Limb (tissue), 2 donors: ENCODE measurements at regions not wholly inside any gene's neighbourhood (a gene's known extent, or its start where the extent isn't known, plus 50 kb on each side); places are given as distances from the start of the nearest gene placed in this dataset.

Source experiments
- DNase-seq, 2 donors: peaks; one replicate each; pipeline ENCODE4 v3.0.0-alpha.2; 2016; ENCODE audit errors: extremely low spot score in 2 of 2

DNA sequence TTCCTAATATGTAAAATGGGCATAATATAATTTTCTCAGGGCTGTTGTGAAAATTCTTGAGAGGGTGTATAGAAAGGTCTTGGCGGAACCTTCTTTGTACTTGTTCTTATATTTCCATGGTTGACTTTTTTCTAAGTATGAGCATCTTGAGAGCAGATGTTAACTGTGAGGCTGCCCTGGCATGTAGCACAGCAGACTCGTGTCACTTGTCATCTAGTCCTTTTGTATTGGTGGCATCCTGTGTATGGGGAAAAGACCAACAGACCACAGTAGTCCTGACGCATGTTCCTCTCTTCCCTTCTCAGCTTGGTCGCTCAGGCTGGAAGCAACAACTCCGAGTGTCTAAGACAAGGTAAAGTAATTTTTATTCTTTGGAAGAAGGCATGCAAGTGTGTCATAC, 153.8 kb upstream of the ZBED5 start:
- DNase-seq = no peak

DNA sequence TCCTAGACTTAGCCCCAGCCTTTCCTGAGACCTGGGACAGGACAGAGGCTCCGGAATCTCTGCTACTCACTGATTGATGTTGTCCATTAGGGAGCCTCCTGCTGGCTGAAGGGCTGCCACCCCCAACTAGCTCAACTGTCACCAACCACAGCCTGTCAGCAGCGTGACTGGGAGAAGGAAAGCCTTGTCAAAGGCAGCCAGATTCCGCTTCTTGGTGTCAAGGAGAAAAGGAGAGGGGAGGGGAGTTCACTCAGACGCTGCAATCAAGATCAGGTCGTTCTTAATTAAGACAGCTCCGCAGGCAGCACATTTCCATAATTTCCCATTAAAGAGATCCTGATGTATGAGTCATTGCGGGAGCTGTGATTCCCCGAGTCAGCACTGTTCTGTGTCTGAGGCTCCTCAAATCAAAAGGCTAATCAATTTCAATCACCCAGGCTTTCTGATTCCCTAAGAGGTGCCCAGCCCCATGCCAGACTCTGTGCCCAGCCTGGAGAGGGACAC, 152.8 kb upstream of the ZBED5 start:
- peak in 1 of 2 donors; percentile 42 for DNase-seq

GRCh38 chr11:11009179-11009578, 151.3 kb upstream of the ZBED5 start:
- no peak for DNase-seq

DNA sequence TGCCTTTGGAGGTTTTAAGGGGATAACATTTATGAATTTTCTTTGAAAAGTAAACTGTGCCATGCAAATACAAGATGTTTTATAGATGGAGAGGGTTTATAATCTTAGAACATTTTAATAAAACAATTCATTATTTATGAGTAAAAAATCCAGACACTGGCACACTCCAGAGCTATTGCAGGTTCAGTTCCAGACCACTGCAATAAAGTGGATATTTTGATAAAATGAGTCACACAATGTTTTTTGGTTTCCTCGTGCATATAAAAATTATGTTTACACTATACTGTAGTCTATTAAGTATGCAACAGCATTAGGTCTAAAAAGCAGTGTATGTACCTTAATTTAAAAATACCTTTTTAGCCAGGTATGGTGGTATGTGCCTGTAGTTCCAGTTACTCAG, 146.2 kb upstream of the ZBED5 start:
- DNase-seq = no peak

DNA sequence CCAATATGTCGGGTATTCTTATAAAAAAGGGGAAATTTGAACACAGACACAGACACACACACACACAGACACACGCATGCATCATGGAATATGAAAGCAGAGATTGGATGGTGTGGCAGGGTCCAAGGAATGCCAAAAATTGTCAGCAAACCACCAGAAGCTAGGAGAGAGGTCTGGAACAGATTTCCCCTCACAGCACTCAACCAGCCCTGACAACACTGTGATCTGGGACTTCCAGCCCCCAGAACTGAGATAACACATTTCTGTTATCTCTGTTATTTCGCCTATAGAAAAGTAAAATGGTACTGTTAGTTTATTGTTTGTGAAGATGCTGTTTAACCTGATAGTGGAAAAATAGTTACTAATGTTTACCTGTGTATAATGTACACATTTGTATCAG, 145.4 kb upstream of the ZBED5 start:
- DNase-seq = no peak

GRCh38 chr11:11000579-11001283, 142.9 kb upstream of the ZBED5 start:
- DNase-seq = no peak

DNA sequence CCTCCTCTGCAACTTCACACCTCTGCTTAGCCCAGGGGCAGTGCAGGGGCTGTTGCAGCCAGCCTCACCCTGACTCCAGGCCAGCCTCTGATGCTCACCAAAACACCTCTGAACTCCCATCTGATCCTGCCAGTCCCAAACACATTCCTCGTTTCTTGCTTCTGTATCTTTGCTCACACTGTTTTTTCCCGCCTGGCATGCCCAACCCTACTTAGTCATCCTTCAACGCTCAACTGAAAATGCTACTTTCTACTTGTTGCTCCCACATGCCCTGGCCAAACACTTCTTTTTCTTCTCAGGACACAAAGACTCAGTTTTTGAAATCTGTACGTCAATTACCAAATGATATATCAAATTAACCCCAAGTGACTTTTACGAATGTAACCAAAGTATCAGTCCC, 140.8 kb upstream of the ZBED5 start:
- no peak for DNase-seq

GRCh38 chr11:10996678-10997077, 138.8 kb upstream of the ZBED5 start:
- DNase-seq = no peak

GRCh38 chr11:10993640-10994039, 135.8 kb upstream of the ZBED5 start:
- no peak for DNase-seq

GRCh38 chr11:10993186-10993585, 135.3 kb upstream of the ZBED5 start:
- no peak for DNase-seq

GRCh38 chr11:10991393-10991792, 133.5 kb upstream of the ZBED5 start:
- DNase-seq = no peak

DNA sequence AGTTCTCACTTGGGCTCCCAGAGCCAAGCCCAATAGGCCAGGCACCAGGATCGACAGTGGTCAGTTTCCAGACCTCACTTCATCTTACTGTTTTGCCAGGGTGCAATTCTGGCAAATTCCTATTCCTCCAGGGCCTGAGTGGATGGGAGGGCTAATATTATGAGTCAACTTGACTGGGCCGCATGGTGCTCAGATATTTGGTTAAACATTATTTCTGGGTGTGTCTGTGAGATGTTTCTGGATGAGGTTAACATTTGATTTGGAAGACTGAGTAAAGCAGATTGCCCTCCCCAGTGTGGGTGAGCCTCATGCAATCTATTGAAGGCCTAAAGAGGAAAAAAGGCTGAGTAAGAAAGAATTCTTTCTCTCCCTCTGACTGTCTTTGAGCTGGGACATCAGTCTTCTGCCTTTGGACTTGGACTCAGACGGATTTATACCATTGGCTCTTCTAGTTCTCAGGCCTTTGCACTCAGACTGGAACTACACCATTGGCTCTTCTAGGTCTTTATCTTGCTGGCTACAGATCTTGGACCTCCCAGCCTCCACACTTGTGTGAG, 132.9 kb upstream of the ZBED5 start:
- DNase-seq = no peak

- DNase-seq = no peak
Observed at GRCh38 chr11:10990160-10990559, 132.3 kb upstream of the ZBED5 start.

DNA sequence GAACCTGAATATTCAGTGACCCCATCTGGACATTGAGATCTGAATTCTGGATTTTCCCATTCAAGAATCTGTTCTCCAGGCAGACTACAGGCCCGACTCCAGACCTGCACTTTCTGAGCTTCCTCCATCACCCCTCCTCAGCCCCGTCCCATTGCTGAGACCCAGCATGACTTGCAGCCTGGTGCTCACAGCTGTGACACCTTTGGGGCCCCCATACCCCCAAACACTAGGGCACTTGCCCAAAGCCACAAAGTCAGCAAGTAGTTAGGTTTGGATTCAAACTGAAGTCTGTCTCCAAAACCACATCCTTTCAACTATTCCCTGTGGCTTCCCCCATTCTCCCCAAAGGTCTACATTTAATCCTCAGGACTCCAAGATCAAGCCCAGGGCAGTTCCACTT, 128.2 kb upstream of the ZBED5 start:
- no peak for DNase-seq

- DNase-seq = no peak
Observed at GRCh38 chr11:10984742-10985141, 126.9 kb upstream of the ZBED5 start.

- no peak for DNase-seq
Observed at GRCh38 chr11:10984250-10984649, 126.4 kb upstream of the ZBED5 start.

DNA sequence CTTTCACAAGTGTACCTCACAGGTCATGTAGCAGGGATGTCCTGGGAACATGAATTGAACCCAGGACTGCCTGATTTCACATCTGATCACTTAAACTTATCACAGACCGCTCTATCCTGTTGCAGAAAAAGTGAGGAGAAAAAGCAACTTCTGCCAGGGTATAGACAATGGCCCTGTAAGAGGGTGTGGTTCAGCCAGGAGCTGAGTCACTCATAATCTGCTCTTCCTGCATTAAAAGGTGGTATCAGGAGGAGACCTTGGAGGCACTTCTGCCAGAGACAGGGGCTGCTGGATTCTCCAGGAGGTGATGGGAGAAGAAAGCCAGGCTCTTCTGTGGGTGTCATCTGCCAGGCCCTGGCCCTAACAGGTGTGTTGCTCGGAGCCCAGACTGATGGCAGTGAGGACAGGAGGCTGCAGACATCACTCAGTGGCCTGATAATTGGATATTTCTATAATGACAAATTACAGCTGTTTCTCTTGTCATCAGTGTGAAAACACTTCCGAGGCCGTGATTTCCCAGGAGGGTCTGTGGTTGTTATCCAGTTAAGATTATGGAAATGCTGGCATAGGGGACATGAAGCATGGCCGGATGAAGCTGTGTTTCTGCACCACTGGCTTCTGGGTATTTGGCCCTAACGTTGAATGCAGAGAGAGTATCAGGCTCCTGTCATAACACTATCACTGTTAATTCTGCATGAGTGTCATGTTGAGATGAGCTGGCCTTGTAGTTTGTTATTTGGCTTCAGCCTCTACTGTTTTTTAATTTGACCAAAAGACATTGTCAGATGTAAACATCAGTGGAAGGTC, 125.1 kb upstream of the ZBED5 start:
- DNase-seq = no peak

DNA sequence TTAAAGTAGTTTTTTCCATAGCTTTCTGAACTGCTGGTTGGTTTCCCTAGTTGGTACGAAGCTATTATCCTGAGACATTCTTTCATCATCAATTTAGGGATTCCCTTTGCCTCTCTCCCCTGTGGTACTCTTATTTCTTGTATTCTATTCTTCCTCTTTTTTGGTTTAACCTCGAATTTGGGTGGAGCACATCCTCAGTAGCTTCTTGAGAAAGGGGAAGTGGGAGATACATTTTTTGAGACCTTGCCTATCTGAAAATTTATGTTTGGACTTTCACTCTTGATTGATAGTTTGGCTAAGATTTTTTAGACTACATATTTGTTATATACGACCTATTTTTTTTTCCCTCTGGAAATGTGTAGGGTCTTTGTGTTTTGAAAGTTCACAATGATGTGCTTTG, 121.7 kb upstream of the ZBED5 start:
- no peak for DNase-seq

DNA sequence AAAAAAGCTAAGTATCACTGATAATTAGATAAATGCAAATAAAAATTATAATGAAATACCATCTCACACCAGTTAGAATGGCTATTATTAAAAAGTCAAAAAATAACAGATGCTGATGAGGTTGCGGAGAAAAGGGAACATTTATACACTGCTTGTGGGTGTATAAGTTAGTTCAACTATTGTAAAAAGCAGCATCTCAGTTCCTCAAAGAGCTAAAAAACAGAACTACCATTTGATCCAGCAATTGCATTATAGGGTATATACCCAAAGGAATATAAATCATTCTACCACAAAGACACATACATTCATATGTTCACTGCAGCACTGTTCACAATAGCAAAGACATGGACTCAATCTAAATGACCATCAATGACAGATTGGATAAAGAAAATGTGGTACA, 120.3 kb upstream of the ZBED5 start:
- no peak for DNase-seq

DNA sequence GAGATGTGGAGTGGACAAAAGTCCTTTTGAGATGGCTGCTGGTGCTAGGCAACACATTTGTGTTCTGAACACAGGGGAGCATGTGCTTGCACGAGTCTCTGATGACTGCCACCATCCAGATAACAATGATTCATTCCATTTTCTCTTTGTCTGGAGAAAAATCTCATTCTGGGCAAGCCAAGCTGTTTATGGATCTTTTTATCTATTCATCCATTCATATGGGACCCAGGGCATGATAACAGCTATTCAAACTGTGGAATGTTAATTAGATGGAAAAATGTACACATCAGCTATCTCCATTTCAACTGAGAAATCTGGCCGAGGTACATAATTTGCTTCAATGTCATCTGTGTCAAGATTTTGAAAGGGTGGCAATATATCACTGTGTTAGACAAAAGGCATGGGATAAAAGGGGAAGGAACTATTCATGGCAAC, 117.5 kb upstream of the ZBED5 start:
- no peak for DNase-seq

DNA sequence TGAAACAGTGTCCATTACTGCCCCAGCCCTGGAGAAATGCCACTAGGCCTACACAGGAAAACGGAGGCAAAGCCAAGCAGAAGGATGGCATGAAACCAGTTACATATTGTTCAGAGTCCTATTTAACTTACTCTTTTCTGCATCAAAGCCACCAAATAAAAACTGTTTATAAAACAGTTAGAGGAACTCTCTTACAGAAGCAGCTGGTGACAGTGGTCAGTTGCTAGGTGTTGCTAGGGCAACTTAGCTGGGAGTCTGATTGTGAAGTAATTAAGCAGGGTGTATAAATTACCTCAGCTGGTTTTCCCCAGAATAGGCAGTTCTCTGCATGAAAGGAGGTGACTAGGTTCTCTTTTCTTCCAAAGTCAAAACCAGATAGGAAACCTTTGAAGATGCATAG, 115.6 kb upstream of the ZBED5 start:
- no peak for DNase-seq

- DNase-seq = no peak
Observed at GRCh38 chr11:10970926-10971325, 113.1 kb upstream of the ZBED5 start.

DNA sequence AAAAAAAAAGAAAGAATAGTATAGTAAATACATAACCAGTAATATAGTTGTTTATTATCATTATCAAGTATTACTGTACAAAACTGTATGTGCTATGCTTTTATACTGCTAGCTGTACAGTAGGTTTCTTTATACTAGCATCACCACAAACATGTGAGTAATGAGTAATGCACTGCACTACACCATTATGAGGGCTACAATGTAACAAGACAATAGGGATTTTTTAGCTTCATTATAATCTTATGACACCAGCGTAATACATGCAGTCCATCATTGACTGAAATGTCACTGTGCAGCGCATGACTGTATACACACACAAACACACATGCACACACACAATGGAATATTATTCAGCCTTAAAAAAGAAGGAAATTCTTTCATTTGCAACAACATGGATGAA, 111.5 kb upstream of the ZBED5 start:
- DNase-seq = no peak
